Activated CD4-positive, alpha-beta T cell treated with anti-CD3 and anti-CD28 coated beads, Interleukin-10, Interleukin-2, amounts not matched to agents 100 ng/mL and 50 ng/mL, durations not matched to agents 16 hours and 8 hours (primary cell): ENCODE measurements at regions not wholly inside any gene's neighbourhood (a gene's known extent, or its start where the extent isn't known, plus 50 kb on each side); places are given as distances from the start of the nearest gene placed in this dataset.
A peak's percentile ranks its signal among the peaks of the same experiment; 100 is the strongest.

Experiments
- DNase-seq: peaks from one replicate; pipeline ENCODE4 v3.0.0-alpha.2; 2020

DNA sequence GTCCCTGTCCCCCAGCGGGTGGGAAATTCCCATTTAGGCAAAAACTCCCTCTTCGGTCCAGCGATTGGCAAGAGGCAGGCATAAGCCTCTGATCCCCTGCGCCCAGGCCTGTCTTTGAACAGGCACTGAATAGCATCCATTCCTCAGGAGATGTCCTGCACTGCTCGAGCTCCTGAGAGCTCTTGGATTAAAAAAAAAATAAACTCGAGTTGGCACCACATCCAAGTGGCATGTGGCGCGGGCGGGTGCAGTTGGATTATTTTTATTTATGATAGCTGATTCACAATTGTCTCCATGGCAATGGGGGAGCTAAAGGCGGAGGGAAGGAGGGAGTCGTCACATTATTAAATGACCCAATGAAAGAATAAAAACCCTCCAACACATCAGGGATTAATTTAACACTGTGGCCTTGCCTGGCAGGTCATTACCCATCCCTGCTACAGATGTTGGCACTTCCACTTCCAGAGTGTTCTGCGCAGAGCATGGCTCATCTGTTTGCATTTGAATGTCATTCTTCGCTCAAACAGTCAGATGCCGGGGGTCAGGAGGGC, 207.2 kb downstream of the AACS start:
- DNase-seq: no peak

- DNase-seq: no peak
Measured at GRCh38 chr12:125276567-125276966, 211.3 kb downstream of the AACS start.

DNA sequence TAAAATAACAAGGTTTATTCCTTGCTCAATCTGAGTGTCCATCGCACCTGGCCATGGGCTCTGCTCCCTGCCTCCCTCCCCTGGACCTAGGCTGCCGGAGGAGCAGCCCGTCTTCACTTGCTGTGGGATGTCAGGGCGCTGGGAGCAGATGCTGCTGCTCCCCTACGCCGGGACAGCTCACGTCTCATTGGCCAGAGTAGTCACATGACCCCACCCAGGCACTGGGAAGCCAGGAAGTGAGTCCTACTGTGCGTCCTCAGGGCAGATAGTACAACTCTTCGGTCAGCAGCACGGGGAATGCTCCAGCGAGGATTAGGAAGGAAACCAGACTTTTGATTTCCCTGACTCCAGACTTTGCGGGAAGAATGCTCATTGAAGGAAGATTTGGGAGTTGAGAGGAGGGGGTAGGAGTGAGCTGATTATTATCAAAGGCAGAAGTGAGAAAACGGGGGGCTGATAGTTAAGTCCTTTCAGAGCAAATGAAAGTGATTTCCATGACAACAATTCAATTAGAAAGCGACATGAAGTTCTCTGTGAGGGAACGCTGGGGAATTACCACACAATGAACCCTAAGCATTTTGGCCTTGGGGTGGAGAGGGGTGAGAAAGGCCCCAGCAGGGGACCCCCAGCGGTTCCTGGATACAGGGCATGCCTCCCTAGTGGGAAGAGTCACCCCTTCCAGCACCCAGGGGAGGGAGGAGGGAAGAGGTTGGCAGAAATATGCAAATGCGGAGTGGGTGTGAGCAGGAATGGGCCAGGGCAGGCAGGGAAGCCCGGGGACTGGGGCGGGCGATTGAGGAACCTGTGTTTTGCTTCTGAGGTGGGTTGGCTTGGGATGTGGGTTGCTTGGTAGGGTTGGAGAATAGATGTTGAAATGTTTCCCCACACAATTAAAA, 215.5 kb downstream of the AACS start:
- no peak for DNase-seq

DNA sequence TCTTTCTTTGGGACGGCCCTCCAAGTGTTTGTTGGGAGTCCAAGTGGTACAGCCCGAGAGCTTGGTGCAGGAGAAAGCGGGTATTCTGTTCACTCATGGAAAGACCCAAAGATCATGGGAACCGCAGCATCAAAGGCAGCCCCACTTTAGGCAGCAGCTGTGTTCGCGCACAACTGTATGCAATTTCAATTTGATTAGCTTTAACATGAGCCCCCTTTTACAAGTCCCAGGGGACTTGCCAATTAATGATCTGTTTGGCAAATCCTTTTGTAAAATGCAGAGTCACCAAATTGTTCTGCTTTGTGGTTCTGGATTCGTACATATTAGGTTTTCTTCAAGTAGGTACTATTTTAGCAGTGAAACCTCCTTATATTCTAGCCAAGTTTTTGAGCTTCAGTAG, 217.7 kb downstream of the AACS start:
- no peak for DNase-seq

GRCh38 chr12:125283521-125283920, 218.3 kb downstream of the AACS start:
- no peak for DNase-seq

- DNase-seq: no peak
Measured at GRCh38 chr12:125284087-125284486, 218.9 kb downstream of the AACS start.

- peak; percentile 15 for DNase-seq
Measured at GRCh38 chr12:125284945-125285685, 219.9 kb downstream of the AACS start.

- no peak for DNase-seq
Measured at GRCh38 chr12:125286005-125286727, 220.9 kb downstream of the AACS start.

DNA sequence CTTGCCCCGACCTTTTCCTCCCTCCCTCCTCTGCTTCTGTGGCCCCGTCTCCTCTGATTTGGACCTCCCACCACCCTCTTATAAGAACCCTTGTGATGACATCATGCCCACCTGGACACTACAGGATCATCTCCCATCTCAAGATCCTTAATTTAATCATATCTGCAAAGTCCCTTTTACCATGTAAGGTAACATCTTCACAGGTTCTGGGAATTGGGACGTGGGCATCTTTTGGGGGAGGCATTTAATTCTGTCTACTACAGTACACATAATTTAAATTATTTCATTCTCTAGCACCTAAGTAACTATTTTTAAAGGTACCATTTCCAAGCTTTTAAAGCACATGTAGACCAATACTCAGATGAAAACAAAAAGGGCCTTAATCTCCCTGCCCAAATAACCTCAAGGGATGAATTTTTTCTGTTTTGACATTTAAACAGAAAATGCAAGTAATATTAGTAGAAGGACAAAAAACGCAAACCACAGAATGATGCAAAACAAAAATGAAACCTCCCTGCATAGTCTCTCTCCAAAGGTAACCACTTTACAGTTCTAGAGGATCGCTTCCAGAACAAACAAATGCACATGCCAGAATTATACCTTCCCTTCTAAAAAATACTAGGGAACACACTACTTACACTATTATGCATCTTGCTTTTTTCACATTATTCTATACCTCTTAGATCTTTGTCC, 222.1 kb downstream of the AACS start:
- DNase-seq: peak; percentile 52

DNA sequence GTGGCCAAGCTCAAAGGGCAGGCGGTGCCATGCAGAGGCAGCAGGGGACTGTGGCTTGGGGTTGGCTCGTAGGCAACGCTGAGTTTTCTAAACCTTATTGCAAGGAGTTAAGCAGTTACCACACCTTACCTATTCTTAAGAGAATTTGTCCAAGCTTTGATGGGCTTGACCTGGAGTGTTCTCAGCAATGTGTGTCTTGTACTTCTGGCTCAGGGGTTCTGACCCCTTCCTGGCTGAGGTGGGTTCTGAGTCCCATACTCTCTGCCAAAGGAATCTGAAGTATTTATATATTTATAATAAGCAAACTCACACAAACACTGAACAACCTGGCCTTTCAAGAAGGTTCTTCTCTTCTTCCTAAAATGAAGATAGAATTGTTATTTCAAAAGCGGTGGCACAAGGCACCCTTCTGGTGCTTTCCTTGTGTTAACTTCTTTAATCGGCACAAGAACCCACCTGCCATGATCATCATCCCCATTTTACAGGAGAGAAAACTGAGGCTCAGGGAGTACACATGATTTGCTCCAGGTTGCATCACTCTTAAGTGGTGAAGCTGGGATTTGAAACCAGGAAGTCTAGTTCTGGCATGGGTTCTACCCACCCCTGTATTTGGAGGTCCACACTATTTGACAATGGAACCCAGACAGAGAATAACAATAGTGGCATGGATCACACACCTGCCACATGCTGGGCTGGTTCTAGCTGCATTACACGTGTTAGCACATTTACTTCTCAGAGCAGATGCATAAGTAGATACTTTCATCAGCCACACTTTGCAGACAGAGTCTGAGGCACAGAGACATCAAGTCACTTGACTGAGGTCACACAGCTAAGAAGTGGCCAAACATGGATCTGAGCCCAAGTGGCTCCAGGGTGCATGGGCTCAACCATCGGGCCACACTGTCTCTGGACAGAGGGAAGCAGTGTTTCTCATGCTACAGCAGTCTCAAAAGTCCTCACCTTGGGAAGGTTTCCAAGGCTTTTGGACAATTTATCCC, 224.0 kb downstream of the AACS start:
- no peak for DNase-seq

GRCh38 chr12:125289970-125290369, 224.7 kb downstream of the AACS start:
- no peak for DNase-seq

- no peak for DNase-seq
Measured at GRCh38 chr12:125292700-125293099, 227.5 kb downstream of the AACS start.

GRCh38 chr12:125295550-125295949, 230.3 kb downstream of the AACS start:
- no peak for DNase-seq

DNA sequence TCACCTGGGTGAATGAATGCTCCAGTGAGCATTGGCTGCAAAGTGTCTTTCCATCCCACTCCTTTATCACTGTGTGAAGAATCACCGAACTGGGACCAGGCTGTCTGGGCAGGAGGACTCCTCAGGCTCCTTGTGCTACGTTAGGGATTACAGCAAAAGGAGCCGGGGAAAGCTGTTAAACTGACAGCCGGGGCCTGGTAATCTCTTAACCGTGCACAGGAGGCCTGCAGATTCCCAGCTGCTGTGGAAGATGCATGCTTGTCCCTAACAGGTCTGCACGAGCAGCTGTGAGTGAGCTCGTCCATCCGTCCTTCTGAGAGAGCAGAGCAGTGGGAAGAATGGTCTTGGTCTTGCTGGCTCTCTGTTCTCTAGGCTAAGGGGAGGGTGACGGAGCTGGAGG, 231.5 kb downstream of the AACS start:
- DNase-seq: no peak

- no peak for DNase-seq
Measured at GRCh38 chr12:125299840-125300239, 234.6 kb downstream of the AACS start.

DNA sequence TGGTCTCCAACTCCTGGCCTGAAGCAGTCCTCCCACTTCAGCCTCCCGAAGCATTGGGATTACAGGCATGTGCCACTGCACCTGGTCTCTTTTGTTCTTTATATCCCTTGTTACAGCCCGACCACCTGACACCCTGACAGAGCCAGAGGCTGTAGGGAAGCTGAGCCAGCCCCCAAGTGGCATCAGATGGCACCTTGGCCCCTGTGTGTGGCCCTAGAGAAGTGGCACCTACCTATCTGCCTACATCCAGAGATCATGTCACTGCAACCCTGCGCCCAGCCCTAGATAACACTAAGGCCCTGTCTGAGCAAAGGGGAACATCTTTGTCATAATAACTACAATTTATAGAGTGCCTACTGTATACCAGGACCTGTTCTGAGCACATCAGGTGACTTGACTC, 235.0 kb downstream of the AACS start:
- DNase-seq: no peak

DNA sequence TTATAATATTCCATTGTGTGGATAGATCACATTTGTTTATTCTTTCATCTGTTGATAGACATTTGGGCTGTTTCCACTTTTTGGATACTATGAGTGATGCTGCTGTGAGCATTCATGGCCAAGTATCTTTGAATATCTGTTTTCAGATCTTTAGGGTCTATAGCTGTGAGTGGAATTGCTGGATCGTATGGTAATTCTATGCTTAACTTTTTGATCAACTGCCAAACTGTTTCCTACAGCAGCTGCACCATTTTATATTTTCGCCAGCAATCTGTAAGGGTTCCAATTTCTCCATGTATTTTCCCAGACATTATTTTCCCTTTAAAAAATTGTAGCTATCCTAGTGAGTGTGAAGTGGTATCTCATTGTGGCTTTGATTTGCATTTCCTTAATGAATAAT, 238.1 kb downstream of the AACS start:
- no peak for DNase-seq

DNA sequence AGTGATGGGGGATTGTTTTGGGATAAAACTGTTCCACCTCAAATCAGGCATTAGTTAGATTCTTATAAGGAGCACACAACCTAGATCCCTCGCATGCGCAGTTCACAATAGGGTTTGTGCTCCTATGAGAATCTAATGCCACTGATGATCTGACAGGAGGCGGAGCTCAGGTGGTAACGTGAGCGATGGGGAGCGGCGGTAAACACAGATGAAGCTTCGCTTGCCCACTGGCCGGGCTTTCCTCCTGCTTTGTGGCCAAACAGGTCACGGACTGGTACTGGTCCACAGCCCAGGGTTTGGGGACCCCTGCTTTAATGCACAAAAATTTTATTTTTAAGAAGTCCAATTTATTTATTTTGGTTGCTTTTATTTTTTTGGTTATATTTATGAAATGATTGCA, 238.8 kb downstream of the AACS start:
- no peak for DNase-seq

DNA sequence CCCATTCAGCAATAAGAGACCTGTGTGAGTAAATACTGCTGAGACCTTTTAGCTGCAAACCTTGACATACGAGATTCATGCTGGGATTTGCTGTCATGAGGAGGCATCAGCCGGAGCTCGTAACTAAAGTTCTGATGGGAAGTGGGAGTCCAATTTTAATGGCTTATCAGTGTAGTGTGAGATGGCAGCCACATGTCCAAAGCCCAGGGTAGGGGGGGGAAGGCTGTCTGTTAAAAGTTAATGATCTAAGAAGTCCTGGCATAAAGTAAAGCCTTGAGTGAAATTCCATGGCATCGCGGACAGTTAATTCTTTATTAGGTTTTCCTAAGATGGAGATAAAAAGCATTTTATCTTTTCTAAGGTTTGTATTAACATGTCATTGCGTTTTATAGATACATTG, 240.0 kb downstream of the AACS start:
- no peak for DNase-seq

- DNase-seq: no peak
Measured at GRCh38 chr12:125310461-125310860, 245.2 kb downstream of the AACS start.

DNA sequence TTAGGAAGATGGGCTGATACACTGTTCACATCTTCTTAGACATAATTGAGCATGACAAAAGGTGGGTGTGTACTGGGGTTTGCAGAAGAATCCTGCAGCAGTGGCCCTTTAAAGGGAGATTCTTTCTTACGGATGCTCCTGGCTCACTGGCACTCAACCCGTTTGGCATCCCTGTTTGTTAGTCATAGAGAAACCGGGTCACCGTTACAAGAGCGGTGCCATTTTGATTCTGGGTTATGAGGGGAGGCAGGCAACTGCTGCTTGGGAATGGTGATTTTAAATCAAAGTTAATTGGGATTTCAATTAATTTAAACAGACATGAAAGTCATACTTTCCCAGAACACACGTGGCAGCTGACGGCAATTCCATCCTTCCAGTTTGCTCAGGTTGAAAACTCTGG, 245.8 kb downstream of the AACS start:
- no peak for DNase-seq
